OCI-LY7 (cell line): ENCODE measurements at regions not wholly inside any gene's neighbourhood (a gene's known extent, or its start where the extent isn't known, plus 50 kb on each side); places are given as distances from the start of the nearest gene placed in this dataset.

Experiments used
- BruUV-seq: library from RNA; stranded (reverse); fragments of 400-500 nt; replicated peaks from 2 replicates; lab custom pipeline; 2021; lab: Mats Ljungman, UMichigan
- CTCF ChIA-PET: fragments of 300-600 bp; sonication (Branson Sonifier 250); formaldehyde crosslinking; loops from one replicate; lab custom pipeline; 2022; ENCODE audit warnings: antibody characterized with exemption; ENCODE audit not compliant: unreplicated experiment; lab: Charles Lee
- POLR2A ChIA-PET: fragments of 300-600 bp; sonication (Branson Sonifier 250); formaldehyde crosslinking; loops from one replicate; lab custom pipeline; 2022; ENCODE audit warnings: antibody characterized with exemption; lab: Charles Lee
- DNase-seq: peaks from one replicate; pipeline ENCODE4 v3.0.0-alpha.2; 2015; ENCODE audit warnings: low spot score
- H2AFZ ChIP-seq: fragments of 200-600 bp; sonication (generic), shearing (Covaris generic); 2 replicates; pipeline ENCODE4 v1.6.1; 2014; ENCODE audit warnings: mild to moderate bottlenecking, antibody characterized with exemption, low read length, moderate library complexity
- H3K27ac ChIP-seq: fragments of 200-600 bp; sonication (generic); 2 replicates; pipeline ENCODE4 v1.5.1; 2014; ENCODE audit warnings: mixed run types, low read depth, mild to moderate bottlenecking, moderate library complexity, low read length, inconsistent platforms; ENCODE audit not compliant: poor library complexity, severe bottlenecking
- H3K36me3 ChIP-seq: fragments of 200-600 bp; sonication (generic); 2 replicates; pipeline ENCODE4 v1.6.1; 2014; ENCODE audit warnings: mild to moderate bottlenecking, antibody characterized with exemption, low read length, moderate library complexity, mixed read lengths; ENCODE audit not compliant: insufficient read depth
- H3K4me1 ChIP-seq: fragments of 200-600 bp; sonication (generic); 2 replicates; pipeline ENCODE4 v1.5.1; 2014; ENCODE audit warnings: mild to moderate bottlenecking, low read length; ENCODE audit not compliant: insufficient read depth, poor library complexity, severe bottlenecking
- H3K4me2 ChIP-seq: fragments of 200-600 bp; sonication (generic); 2 replicates; pipeline ENCODE4 v1.6.1; 2014; ENCODE audit warnings: mild to moderate bottlenecking, low read length
- H3K4me3 ChIP-seq: fragments of 200-600 bp; sonication (generic); 2 replicates; pipeline ENCODE4 v1.5.1; 2014; ENCODE audit warnings: mild to moderate bottlenecking, low read depth, low read length; ENCODE audit not compliant: poor library complexity, severe bottlenecking
- H3K79me2 ChIP-seq: fragments of 200-600 bp; sonication (generic); 2 replicates; pipeline ENCODE4 v1.6.1; 2016; ENCODE audit warnings: low read depth, mild to moderate bottlenecking, low read length, moderate library complexity, mixed read lengths; ENCODE audit not compliant: insufficient read depth
- H3K9me2 ChIP-seq: fragments of 200-600 bp; sonication (generic); 2 replicates; pipeline ENCODE4 v1.6.1; 2016; ENCODE audit warnings: mild to moderate bottlenecking, low read length, mixed read lengths; ENCODE audit not compliant: insufficient read depth
- H3K9me3 ChIP-seq: fragments of 200-600 bp; sonication (generic); 2 replicates; pipeline ENCODE4 v1.6.1; 2014; ENCODE audit warnings: mild to moderate bottlenecking, mixed run types, low read length, mixed read lengths
- H4K20me1 ChIP-seq: fragments of 200-600 bp; sonication (generic); 2 replicates; pipeline ENCODE4 v1.6.1; 2014; ENCODE audit warnings: mild to moderate bottlenecking, antibody characterized with exemption, low read length, moderate library complexity, mixed read lengths; ENCODE audit not compliant: insufficient read depth
- EZH2phosphoT487 ChIP-seq: fragments of 200-600 bp; sonication (generic); IDR thresholded peaks from 2 replicates; pipeline ENCODE4 v1.6.1; 2018; ENCODE audit warnings: low read depth, borderline replicate concordance, mild to moderate bottlenecking, mixed run types, antibody characterized with exemption, low read length, moderate library complexity, mixed read lengths
- intact Hi-C: fragments of 100-400 bp; cut with micrococcal nuclease; formaldehyde crosslinking; loops from one replicate; pipeline ENCODE4 v1.10.0; 2022; ENCODE audit not compliant: unreplicated experiment
- TF ChIP-seq, protein P1 (sequence below): fragments of 200-600 bp; sonication (generic); conservative IDR thresholded peaks from 2 replicates; pipeline ENCODE4 v1.5.1; 2014; ENCODE audit warnings: mild to moderate bottlenecking, antibody characterized with exemption, low read length, moderate library complexity, mixed read lengths

DNA sequence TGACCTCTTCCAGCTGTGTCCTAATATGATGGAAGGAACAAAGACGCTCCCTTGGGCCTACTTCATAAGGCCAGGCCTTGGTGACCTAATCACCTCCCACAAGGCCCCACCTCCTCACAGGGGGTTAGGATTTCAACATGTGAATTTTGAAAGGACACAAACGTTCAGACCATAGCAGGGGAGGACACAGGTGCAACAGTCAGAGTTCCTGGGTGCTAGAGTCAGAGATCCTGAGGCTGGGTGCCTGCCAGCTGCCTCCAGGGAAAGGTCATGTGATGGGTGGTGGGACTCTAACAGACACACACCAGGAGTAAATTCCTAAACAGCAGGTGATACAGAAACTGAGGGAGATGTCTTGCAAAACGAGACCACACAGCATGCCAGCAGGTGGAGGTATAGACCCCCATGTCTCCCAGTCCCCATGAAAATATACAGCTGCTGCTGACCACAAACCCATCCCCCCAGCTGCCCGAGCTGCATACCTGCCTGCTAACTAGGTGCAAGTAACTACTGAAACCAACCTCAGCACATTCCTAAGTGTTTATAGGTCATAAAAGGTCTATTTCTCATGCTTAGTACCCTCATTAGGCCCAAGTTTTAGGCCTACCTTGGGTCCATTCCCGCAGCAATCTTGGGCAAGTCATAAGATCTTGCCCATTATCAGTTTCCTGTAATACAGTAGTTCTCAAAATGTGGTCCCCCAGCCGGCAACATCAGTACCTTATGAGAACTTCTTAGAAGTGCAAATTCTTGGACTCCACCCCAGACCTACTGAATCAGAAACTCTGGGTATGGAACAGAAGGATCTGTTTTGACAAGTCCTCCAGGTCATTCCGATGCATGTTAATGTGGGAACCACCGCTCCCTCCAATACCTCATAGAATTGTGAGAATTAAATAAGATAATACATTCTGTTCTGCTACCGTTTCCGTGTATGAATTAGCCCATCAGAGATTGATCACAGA is 245.3 kb downstream of the ENC1 start:
- Histone ChIP-seq H3K9me3 (no peaks in the 10 kb centered on the region), H2AFZ (no peak overlapping the region), H3K4me1 (peaks cover 39% of the 10 kb centered on the region), H3K4me3 (no peak overlapping the region), H3K79me2 (no peaks in the 10 kb centered on the region), H3K27ac (no peak overlapping the region), H3K4me2 (no peak overlapping the region), H3K36me3 (no peaks in the 10 kb centered on the region), H3K9me2 (no peaks in the 10 kb centered on the region), H4K20me1 (no peaks in the 10 kb centered on the region)
- POLR2A ChIA-PET, result interaction anchor here (0.5 to 0.8 kb wide), 3 partner anchors 9 to 453 kb away, joined by 3 to 4 read pairs (median 3); no protein-coding TSS in a partner anchor
- TF ChIP-seq, protein P1, sequence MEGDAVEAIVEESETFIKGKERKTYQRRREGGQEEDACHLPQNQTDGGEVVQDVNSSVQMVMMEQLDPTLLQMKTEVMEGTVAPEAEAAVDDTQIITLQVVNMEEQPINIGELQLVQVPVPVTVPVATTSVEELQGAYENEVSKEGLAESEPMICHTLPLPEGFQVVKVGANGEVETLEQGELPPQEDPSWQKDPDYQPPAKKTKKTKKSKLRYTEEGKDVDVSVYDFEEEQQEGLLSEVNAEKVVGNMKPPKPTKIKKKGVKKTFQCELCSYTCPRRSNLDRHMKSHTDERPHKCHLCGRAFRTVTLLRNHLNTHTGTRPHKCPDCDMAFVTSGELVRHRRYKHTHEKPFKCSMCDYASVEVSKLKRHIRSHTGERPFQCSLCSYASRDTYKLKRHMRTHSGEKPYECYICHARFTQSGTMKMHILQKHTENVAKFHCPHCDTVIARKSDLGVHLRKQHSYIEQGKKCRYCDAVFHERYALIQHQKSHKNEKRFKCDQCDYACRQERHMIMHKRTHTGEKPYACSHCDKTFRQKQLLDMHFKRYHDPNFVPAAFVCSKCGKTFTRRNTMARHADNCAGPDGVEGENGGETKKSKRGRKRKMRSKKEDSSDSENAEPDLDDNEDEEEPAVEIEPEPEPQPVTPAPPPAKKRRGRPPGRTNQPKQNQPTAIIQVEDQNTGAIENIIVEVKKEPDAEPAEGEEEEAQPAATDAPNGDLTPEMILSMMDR, result peak; percentile 55
- TF ChIP-seq EZH2phosphoT487, result no peak
- DNase-seq, result peak; percentile 39
- BruUV-seq, result no TSS peak
- CTCF ChIA-PET, result no interaction called here
- intact Hi-C loops, result loop anchor here (1.0 to 5.0 kb wide), 2 partner anchors 245 to 493 kb away; partner anchors contain the start of gene ENC1

DNA sequence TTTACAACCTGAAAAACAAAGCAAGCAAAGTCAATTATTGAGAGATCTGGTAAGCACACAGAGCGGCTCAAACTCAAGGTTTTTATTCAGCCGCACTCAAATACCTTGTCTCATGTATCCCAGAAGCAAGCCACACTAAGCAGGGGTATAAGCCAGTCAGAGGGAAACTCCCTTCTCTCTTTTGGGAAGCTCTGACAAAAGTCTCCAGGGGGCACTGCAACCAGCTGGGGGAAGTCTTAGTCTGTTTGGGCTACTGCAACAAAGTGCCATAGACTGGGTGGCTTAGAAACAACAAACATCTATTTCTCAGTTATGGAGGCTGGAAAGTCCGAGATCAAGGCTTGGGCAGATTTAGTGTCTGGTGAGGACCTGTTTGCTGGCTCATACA is 246.0 kb downstream of the ENC1 start:
- H3K4me1 ChIP-seq, result peaks cover 39% of the 10 kb centered on the region
- H3K79me2 ChIP-seq, result no peaks in the 10 kb centered on the region
- ChIA-PET POLR2A (interaction anchor here (0.5 to 2.3 kb wide), 4 partner anchors 9 to 247 kb away, joined by 3 to 5 read pairs (median 4); no protein-coding TSS in a partner anchor), CTCF (no interaction called here)
- BruUV-seq, result no TSS peak
- intact Hi-C loops, result no loop called here
- no peaks in the 10 kb centered on the region for H4K20me1 ChIP-seq
- DNase-seq, result peak; percentile 17
- no peak overlapping the region for H3K4me3 ChIP-seq
- no peaks in the 10 kb centered on the region for H3K9me3 ChIP-seq
- H3K36me3 ChIP-seq, result no peaks in the 10 kb centered on the region
- H3K9me2 ChIP-seq, result no peaks in the 10 kb centered on the region
- H3K27ac ChIP-seq, result no peak overlapping the region
- no peak overlapping the region for H3K4me2 ChIP-seq
- no peak overlapping the region for H2AFZ ChIP-seq
- TF ChIP-seq EZH2phosphoT487, result no peak
- TF ChIP-seq, protein P1, result peak; percentile 37; the same call in 1 of the 2 replicates

DNA sequence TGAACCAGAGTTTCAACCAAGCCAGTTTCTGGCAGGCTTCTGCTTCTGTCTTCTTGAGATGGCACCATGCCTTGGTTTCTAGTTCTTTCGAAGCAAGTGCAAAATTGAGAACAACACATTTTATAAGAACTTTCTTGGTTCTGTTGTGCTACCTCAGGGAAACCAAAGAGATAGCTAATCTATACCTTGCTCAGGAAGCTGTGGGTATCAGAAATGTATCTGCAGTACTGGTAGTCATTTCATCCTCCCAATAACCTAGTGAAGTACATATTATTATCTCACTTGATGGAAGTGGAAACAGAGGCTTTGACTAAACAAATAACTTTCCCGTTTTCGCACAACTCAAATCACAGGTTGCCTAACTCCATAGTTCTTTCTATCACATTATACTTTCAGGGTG is 246.6 kb downstream of the ENC1 start:
- H2AFZ ChIP-seq, result peak overlapping the region; percentile 41; the same call in 1 of the 2 replicates
- DNase-seq, result no peak
- H3K4me2 ChIP-seq, result no peak overlapping the region
- no peak overlapping the region for H3K4me3 ChIP-seq
- no peak for TF ChIP-seq EZH2phosphoT487
- TF ChIP-seq, protein P1, result no peak
- H3K4me1 ChIP-seq, result peaks cover 39% of the 10 kb centered on the region
- intact Hi-C loops, result no loop called here
- H3K9me3 ChIP-seq, result no peaks in the 10 kb centered on the region
- H3K9me2 ChIP-seq, result no peaks in the 10 kb centered on the region
- H3K79me2 ChIP-seq, result no peaks in the 10 kb centered on the region
- H4K20me1 ChIP-seq, result no peaks in the 10 kb centered on the region
- no peaks in the 10 kb centered on the region for H3K36me3 ChIP-seq
- ChIA-PET POLR2A (interaction anchor here (0.7 to 2.3 kb wide), 4 partner anchors 9 to 373 kb away, joined by 3 to 5 read pairs (median 4); partner anchors contain the start of genes GFM2 and NSA2), CTCF (no interaction called here)
- no peak overlapping the region for H3K27ac ChIP-seq
- no TSS peak for BruUV-seq
